ENCODE measurements at regions not wholly inside any gene's neighbourhood (a gene's known extent, or its start where the extent isn't known, plus 50 kb on each side); places are given as distances from the start of the nearest gene placed in this dataset.

DNA sequence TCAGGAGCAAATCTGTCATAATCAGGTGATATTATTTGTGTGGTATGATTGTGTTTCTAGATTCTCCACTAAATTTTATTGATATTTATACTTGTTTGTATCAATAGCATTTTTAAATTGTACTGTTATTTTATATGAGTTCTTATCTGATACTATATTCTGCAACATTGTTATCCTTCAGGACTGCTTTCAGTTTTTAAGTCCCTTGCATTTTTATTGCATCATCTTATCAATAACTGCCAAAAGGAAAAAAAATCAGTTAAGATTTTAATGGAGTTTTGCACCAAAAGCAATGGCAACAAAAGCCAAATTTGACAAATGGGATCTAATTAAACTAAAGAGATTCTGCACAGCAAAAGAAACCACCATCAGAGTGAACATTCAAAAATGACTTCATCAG is 741.3 kb upstream of the CTNND2 start (continued):
- no peak for TF ChIP-seq KDM5A (IDR thresholded peaks at IDR 0.05; ENCODE audit: low read length)
- TF ChIP-seq YY1 (IDR thresholded peaks at IDR 0.05; ENCODE audit: low read depth, low read length), result no peak
- no peak for TF ChIP-seq HDAC6 (IDR thresholded peaks at IDR 0.05; ENCODE audit: low read depth, low read length)
- TF ChIP-seq POU5F1 (IDR thresholded peaks at IDR 0.05; ENCODE audit: low read depth, low read length), result no peak
- no peak for TF ChIP-seq JUND (IDR thresholded peaks at IDR 0.05; ENCODE audit: low read length)

Data from H1 (cell line).